GM12875 (cell line): ENCODE measurements at regions not wholly inside any gene's neighbourhood (a gene's known extent, or its start where the extent isn't known, plus 50 kb on each side); places are given as distances from the start of the nearest gene placed in this dataset.
"Not testable (repeated sequence)": the region's sequence is repeated elsewhere in the genome, so short reads cannot be mapped to it uniquely, and the experiment has no call there.

Experiments used
- H3K4me3 ChIP-seq: one replicate; pipeline ENCODE4 v1.5.1; 2011; ENCODE audit warnings: low read depth, low read length, control low read depth
- CTCF ChIP-seq: IDR thresholded peaks from 2 replicates; pipeline ENCODE4 v1.5.1; 2011; ENCODE audit warnings: low read depth, mild to moderate bottlenecking, control low read depth, inconsistent platforms, low read length, moderate library complexity, borderline replicate concordance; ENCODE audit not compliant: insufficient read depth

GRCh38 chr7:29627631-29628030 lies 64.0 kb downstream of the PRR15 start:
- no peak overlapping the region for H3K4me3 ChIP-seq

GRCh38 chr7:29629507-29629906 lies 65.9 kb downstream of the PRR15 start:
- TF ChIP-seq CTCF = no peak
- H3K4me3 ChIP-seq = no peak overlapping the region

More at GRCh38 chr7:29627631-29628030, 64.0 kb downstream of the PRR15 start:
- no peak for TF ChIP-seq CTCF

- TF ChIP-seq CTCF = peak; percentile 13; the same call in 1 of the 2 replicates
- not testable (repeated sequence) for H3K4me3 ChIP-seq
Observed at GRCh38 chr7:29635067-29636008, 71.7 kb downstream of the PRR15 start.

DNA sequence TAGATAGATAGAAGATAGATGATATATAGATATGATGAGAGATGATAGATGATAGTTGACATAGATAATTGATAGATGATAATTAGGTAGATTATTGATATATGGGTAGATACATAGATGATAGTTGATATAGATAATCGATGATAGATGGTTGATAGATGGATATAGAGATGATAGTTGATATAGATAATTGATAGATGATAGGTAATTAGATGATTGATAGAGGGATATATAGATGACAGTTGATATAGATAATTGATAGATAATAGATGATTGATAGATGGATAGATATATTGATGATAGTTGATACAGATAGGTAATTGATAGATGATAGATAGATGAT lies 72.3 kb downstream of the PRR15 start:
- no peak overlapping the region for H3K4me3 ChIP-seq
- TF ChIP-seq CTCF = no peak

DNA sequence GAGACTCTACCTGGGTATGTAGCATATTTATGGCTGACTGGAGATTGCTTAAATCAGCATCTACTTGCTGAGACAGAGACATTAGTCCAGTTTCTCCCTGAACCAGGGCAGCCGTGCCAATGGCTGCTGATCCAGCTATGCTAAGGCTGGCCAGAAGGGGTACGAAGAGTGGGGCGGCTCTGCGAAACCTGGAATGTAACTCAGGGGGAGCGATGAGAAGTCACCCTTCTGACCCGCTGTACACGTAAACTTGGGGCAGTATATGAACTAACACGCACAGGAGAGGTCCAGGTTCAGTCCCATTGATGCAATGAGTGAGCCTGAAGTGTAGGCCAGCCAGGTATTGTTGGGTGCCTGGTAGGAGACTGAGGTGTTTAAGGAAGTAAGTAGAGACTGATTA lies 73.7 kb downstream of the PRR15 start:
- no peak for TF ChIP-seq CTCF
- no peak overlapping the region for H3K4me3 ChIP-seq

DNA sequence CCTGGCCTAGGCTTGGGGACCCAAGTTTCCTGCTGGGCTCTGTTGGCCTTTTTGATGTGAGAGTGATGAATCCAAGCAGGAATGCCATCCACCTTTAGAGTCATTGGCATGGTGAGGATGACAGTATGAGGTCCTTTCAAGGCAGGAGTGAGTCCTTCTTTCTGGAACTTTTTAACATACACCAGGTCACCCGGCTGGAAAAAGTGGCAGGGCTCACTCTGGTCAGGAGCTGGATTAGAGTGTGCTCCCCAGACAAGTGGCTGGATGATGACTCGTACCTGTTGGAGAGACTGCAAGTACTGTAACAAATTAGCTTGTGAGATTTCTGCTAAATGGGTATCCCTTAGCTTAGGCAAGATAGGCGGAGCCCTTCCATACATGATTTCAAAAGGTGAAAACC lies 75.2 kb downstream of the PRR15 start:
- not testable (repeated sequence) for H3K4me3 ChIP-seq

GRCh38 chr7:29639386-29639785 lies 75.8 kb downstream of the PRR15 start:
- no peak overlapping the region for H3K4me3 ChIP-seq
- no peak for TF ChIP-seq CTCF
